ENCODE measurements at regions not wholly inside any gene's neighbourhood (a gene's known extent, or its start where the extent isn't known, plus 50 kb on each side); places are given as distances from the start of the nearest gene placed in this dataset.
"Not testable (repeated sequence)": the region's sequence is repeated elsewhere in the genome, so short reads cannot be mapped to it uniquely, and the experiment has no call there.

DNA sequence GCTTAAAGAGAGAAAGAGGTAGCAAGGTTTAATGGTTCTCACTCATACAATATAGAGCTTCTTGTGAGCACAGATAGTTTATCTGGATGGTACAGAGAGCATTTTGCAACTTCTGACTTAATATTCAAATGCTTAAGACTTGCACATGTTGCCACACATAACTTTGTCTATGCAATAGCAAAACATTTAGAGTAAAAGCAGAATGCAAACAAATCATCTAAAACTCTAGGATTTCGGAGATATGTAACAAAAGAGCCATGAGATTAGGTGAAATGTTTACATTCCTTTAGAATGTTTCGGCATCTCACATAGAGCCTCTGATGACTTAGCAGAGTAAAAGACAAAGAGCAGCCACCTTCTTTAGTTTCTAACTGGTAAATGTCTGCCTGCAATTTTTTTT lies 717.1 kb upstream of the LRRN3 start:
- H3K27ac ChIP-seq: no peak overlapping the region
- H3K4me3 ChIP-seq: no peak overlapping the region

DNA sequence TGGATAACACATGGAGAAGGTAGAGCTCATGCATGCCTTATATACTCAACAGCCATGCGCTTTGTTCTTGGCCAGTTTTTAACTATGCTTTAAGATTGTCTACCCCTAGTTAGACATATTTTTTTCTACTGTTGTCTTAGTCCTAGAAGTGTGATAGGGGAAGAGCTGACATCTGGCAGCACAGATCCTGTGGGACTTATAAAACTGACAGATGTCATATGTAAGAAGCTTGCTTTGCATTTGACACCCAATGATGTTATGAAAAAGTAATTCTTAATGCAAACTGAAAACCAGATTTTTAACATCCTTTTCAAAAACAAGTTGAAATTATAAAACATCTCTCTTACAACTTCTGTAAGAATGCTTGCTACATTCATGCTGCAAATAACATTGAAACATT lies 715.9 kb upstream of the LRRN3 start:
- no peak overlapping the region for H3K4me3 ChIP-seq

DNA sequence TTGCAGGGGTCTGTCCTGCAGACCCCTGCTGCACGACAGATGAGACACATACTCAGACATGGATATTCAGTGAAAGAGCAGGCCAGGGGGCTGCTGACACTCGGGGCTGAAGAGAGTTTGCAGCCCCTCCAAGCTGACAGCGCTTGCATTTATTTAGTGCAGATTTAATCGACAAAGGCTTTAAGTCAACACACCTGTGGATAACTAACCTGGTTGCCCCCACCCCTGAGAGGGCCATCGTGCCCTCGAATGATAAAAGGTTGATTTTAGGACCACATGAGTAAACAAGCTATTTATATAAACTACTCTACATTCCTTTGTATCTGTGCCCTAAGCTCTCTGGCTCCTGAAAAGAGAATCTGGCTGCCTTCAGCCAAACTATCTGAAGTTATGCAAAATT lies 708.2 kb upstream of the LRRN3 start:
- Histone ChIP-seq H3K27ac (no peak overlapping the region), H3K4me3 (no peak overlapping the region)

More for the DNA sequence above, 715.9 kb upstream of the LRRN3 start:
- no peak overlapping the region for H3K27ac ChIP-seq

DNA sequence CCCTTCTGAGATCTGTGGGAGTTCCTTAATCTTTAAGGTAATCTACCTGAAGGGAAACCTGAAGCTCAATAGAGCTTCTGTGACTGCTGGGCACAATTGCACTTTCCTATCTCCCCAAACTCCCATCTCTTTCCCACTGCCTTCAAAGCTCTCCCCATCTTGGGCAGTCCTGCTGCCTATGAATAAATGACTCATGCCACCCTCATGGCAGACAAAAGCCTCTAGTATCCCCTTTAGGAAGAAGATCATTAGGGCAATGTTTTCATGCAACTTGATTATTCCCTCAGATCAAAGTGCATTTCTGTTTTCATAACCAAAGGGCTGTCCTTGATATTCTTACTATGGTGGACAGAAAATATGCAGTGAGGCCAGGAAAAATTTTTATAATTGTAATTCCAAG lies 704.9 kb upstream of the LRRN3 start:
- no peak overlapping the region for H3K4me3 ChIP-seq
- H3K27ac ChIP-seq: no peak overlapping the region

DNA sequence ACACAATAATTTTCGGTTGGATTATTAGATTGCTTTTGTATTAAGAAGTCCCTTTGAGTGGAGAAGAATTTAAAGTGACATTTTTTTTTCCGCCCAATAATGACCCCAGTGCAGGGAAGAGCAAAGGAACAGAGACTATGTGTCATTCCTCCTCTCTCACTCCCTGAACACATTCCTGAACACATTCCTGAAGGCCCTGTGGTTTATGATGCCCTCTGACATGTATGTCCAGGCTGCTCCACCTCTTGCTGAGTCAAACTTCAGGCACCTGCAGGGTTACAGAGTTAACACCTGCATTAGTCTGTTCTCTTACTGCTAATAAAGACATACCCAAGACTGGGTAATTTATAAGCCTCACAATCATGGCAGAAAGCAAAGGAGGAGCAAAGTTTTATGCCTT lies 704.0 kb upstream of the LRRN3 start:
- Histone ChIP-seq H3K27ac (no peak overlapping the region), H3K4me3 (no peak overlapping the region)

DNA sequence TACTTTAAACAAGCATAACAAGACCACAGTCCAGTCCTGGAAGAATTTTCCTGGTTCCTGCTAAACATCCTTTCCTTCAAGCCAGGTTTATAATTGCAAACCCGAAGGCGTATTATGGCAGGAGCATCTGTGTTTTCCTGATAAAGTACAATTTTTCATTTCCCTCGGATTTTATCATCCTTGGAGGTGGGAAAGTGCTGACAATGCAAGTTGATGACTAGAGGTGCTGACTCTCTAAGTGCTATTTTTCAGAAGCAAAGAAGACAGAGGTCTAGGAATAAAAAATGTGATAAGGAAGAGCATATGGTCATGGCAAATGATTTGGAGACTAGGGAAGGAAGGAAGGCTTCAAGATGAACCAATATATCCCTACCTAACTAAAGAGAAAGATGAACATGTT lies 703.2 kb upstream of the LRRN3 start:
- H3K27ac ChIP-seq: no peak overlapping the region

DNA sequence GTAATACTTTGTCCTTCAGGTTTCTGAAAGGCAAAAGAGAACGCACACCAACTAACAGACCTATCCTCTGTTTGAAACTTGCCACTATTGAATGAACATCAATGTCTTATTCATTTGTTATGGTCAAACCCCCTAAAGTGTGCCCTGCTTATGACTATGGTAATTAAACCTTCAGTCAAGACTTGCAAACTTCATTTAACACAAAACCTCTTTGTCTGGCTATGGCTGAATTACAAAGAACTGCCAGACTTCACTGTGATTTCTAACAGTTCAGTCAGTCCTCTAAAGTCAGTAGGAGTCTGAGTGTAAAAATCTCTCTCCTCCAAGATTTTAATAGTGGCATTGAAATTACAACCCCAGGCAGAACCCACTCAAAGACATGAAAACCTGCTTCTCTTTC lies 702.5 kb upstream of the LRRN3 start:
- H3K4me3 ChIP-seq: no peak overlapping the region

More for the DNA sequence above, 703.2 kb upstream of the LRRN3 start:
- H3K4me3 ChIP-seq: no peak overlapping the region

DNA sequence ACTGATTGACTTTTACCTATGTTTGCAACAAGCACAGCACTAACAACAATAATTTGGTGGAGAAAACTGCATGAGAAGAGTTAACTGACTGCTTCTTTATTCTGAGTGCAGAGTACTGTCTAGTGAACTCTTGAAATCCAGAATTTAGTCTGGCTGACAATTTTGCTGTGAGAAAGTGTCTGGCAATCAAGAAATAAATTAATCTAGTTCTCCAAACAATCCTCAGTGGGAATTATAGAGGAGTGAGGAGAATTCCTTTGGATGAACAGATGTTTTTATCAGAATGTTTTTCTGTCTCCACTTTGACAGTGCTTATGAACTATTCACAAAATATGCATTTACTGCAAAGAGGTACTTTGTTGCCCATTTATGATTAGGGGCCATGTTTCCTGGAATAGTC lies 694.9 kb upstream of the LRRN3 start:
- no peak overlapping the region for H3K4me3 ChIP-seq
- no peak overlapping the region for H3K27ac ChIP-seq

More for the DNA sequence above, 702.5 kb upstream of the LRRN3 start:
- no peak overlapping the region for H3K27ac ChIP-seq

DNA sequence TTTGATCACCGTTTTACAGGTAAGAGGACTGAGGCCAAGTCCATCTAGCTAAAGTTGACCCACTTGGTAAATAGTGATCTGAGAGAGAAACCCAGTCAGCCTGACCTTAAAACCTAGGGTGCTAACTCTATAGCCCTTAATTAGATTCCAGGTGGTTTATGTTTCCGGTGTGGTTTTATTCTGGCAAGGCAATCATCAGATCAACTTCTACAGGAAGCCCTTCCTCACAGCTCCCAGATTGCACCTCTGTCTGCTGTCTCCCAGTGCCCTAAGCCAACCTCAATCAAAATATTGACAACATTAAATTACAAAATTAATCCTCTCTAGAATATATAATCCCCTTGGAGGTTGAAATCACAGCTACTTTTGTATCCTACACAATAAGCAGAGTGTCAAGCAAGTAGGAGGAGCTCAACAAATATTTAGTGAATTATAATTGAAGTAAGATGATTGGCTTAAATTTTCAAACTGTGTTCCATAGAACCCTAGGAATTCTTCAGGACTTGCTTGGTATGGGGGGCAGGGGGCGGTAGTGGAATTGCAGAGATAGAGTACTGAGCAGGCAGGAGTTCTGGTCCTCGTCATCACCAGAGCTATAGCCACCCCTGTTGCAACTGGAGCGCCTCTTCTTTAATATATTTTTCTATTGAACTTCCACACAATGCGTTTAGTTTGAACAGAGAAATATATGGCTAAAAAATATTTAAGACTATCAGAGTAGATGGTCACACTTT lies 692.8 kb upstream of the LRRN3 start:
- Histone ChIP-seq H3K4me3 (no peak overlapping the region), H3K27ac (no peak overlapping the region)

DNA sequence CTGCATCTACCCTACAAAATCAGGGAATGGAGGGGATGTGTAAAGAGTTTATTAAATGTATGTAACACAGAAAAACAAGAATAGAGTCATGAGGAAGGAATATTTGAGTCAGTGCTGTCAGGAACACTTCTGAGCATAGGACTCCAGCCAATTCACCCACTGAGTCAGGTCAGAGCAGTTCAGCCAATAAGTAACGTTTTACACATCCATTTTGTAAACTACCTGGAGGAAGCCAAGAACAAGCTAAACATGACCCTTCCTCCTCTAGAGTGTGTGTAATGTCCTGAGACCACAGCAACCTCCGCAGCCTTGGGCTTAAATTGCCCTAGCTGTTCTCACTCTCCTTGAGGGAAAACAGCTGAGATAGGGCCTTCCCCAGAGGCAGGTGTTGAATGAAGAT lies 691.5 kb upstream of the LRRN3 start:
- Histone ChIP-seq H3K27ac (no peak overlapping the region), H3K4me3 (no peak overlapping the region)

DNA sequence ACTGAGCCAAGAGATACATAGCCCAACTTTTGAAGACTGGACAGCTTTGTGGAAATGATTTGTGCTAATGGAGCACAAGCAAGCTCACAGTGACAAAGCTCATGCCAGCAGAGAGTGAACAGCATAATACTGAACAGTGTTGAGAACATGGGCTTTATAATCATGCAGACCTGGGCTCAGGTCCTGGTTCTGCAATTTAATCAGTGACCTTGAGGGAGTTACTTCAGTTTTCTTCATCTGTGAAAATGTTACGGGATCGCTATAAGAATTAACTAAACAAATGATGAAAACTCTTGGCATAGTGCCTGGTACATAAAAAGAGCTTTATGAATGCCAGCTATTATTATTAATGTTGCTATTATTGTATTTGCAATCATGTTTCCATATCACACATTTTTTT lies 690.5 kb upstream of the LRRN3 start:
- Histone ChIP-seq H3K27ac (no peak overlapping the region), H3K4me3 (no peak overlapping the region)

DNA sequence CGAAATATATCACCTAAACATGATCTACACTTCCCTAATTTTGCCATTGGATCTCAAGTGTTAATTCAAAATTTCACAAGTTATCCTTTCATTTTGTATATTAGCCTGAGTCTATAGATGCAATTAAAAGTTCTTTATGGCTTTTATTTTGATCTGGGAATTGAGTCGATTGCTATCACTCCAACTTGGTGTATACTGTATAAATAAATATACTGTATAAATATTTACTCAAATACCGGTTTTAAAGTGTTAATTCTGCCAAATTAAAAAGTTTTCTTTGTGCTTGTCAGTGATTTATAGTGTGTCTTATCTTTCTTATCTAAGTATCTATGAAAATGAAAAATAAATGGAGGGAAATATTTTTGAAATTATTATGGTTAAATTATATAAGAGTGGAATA lies 683.7 kb upstream of the LRRN3 start:
- no peak overlapping the region for H3K27ac ChIP-seq
- no peak overlapping the region for H3K4me3 ChIP-seq

DNA sequence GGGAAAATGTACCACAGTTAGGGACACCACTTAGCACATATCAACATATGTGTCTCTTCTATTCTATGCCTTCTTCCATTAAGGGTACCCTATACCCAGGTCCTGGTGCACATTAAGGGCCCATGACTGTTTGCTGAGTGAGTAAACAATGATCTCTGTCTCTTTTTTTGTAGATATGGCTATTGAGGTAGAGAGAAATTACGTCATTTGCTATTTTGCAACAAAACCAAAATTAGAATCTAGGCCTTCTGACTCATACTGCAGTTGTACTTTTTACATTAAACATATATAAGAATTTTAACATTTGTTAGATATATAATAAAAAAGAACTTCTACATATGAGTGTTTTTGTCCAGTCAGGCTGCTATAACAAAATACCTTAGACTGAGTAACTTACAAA lies 683.2 kb upstream of the LRRN3 start:
- no peak overlapping the region for H3K4me3 ChIP-seq
- no peak overlapping the region for H3K27ac ChIP-seq

DNA sequence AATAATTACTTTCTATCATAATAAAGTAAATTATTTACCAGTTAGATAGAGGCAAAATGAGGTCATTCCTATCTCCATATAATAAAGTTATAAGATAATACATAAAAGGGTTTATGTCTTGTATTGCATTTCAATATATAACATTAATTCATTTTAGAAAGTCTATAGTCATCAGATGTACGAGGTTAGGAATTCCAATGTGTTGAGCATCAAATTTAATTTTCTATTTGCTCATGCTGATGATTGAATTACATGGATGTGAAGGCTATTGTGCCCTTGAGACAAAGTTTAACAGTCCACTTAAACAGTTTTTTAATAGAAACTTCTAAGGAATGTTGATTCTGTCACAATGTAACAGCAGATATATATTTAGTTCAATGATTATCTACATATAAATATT lies 678.3 kb upstream of the LRRN3 start:
- Histone ChIP-seq H3K27ac (no peak overlapping the region), H3K4me3 (no peak overlapping the region)

DNA sequence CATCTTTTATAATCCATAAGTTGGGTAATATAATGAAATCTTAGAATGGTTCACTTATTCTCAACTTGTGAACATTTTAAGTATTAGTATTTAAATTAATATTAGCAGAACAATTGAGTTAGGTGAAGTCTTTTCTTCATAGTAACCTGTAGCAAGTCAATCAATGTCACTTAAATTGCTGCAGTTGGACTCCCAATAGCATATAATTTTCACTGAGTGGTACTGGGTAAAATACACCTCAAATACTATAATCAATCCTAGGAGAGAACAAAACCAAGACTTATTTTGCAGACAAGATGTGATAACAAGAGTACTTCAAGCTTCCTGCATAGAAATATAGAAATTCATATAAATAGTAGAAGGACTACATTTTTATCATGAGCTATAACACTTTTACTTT lies 677.9 kb upstream of the LRRN3 start:
- Histone ChIP-seq H3K4me3 (no peak overlapping the region), H3K27ac (no peak overlapping the region)

DNA sequence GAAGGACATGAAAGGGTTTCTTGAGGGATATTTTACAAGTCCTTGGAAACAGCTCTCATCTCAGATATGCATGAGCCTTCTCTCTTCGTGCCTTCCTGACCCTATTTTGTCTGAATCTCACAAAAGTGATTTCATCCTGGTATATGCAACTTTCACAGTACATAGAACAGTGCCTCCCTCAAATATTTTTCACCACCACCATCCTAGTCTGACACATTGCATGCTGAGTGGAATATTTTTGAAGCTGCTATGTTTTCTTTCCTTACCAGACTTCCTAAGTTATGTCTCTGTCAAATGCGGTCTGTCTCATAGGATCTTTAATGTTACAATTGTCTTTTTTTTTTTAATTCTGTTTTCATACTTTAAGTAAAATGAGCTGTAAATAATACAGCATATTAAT lies 673.3 kb upstream of the LRRN3 start:
- H3K4me3 ChIP-seq: no peak overlapping the region
- no peak overlapping the region for H3K27ac ChIP-seq

DNA sequence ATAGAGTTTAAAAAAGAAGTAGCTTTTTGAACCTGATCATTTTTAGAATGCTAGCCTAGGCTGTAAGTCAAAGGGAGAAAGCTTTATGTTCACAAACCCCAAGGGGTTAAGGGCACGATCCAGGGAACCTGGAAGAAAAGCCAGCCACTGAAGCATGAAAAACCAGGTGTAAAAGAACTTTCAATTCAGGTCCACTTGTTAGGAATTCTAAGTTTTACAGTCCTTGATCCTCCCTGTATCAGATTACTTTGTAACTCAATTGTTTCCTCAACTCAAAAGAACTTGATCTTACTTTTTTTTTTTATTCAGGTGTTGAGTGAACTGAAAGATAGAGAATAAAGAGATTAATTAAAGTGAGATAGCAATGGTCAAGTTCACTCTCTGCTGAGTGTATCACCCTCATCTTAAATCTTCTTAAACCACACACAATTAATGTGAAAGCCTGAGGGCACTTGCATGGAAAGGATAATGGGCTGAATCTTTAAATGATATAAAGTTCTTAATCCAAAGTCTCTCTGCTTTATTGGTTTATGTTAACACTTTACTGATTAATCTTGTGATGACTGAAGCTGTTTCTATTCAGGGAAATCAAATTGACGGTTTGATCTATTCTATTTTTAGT lies 672.2 kb upstream of the LRRN3 start:
- no peak overlapping the region for H3K4me3 ChIP-seq
- H3K27ac ChIP-seq: no peak overlapping the region

DNA sequence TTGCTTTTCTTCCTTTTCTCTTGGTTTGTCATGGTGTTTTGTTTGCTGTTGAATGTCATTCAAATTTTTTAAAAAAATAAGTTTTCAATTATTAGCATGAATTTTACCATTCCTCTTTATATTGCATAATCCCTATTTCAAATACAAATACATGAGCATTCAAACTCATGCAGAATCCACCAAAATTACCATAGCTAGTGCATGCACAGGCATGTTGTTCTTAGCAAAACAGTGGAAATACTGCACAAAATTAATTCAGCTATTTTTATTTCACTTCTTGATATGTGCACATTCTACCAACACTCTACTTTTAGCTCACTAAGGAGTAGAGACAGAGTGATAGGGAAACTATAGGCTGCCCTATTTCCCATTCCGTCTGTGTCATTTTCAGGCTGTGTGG lies 670.1 kb upstream of the LRRN3 start:
- H3K4me3 ChIP-seq: no peak overlapping the region
- no peak overlapping the region for H3K27ac ChIP-seq

DNA sequence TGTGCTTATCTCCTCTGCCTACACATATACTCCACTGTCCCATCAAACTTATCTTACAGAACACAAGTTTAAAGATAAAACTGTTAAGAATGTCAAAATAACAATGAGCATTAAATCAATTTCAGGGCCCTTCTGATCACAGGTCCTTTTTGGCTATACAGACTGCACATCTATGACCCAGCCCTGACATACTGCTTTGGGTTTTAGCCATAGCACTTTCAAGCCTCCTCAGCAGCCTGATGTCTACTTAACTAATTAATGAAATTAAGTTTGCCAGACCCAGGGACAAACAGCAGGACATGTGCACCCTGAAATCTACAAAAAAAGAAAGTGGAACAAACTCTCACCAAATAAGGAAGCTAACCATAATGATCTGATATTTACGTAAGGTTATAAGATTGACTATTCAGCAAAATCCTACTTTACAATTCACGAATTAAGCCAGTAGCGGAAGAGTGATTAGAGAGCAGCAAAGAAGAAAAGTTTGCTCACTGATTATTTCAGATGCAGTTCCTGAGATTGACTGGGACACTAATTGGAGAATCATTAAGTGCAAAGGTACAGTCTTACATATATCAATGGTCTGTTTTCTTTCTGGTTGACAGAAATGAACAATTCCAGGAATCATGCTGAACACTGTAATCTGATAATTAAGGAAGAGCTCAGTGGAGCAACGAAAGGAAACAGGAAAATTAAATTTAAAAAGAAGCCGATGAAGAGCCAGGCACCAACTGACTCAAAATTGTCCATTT lies 669.3 kb upstream of the LRRN3 start:
- Histone ChIP-seq H3K27ac (no peak overlapping the region), H3K4me3 (no peak overlapping the region)

DNA sequence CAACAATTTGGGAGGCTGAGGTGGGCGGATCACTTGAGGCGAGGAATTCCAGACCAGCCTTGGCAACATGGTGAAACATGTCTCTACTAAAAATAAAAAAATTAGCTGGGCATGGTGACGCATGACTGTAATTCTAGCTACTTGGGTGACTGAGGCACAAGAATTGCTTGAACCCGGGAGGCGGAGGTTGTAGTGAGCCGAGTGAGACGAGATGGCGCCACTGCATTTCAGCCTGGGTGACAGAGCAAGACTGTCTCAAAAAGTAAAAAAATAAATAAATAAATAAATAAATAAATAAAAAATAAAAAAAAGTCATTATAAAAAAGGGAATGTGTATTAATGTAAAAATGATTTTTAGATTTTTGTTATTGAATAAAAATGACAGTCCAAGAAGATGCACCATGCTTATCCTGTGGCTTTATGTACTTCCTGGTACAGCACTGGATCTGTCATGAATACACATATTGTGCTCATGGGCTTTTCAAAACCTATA lies 658.8 kb upstream of the LRRN3 start:
- H3K27ac ChIP-seq: no peak overlapping the region
- H3K4me3 ChIP-seq: no peak overlapping the region

DNA sequence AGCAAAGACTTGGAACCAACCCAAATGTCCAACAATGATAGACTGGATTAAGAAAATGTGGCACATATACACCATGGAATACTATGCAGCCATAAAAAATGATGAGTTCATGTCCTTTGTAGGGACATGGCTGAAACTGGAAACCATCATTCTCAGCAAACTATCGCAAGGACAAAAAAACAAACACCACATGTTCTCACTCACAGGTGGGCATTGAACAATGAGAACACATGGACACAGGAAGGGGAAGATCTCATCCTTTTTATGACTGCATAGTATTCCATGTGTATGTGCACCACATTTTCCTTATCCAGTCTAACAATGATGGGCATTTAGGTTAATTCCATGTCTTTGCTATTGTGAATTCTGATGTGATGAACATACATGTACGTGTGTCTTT lies 652.0 kb upstream of the LRRN3 start:
- H3K27ac ChIP-seq, H3K4me3 ChIP-seq: not testable (repeated sequence)
